Vagina (tissue), 2 donors: ENCODE measurements at regions not wholly inside any gene's neighbourhood (a gene's known extent, or its start where the extent isn't known, plus 50 kb on each side); places are given as distances from the start of the nearest gene placed in this dataset.
A peak's percentile ranks its signal among the peaks of the same experiment; 100 is the strongest.
"Not testable (repeated sequence)": the region's sequence is repeated elsewhere in the genome, so short reads cannot be mapped to it uniquely, and the experiment has no call there.

ENCODE experiments used
- DNase-seq, 2 donors: peaks; one replicate each; pipeline ENCODE4 v3.0.0-alpha.2; 2017; ENCODE audit errors: extremely low spot score in 2 of 2
- H3K27ac ChIP-seq: fragments of 200-600 bp; sonication (generic); one replicate; pipeline ENCODE4 v1.5.1; 2019
- H3K27me3 ChIP-seq: fragments of 200-600 bp; sonication (generic); one replicate; pipeline ENCODE4 v1.5.1; 2019
- H3K36me3 ChIP-seq, 2 donors: fragments of 200-600 bp; sonication (generic); one replicate each; pipeline ENCODE4 v1.5.1; 2017 to 2019
- H3K4me1 ChIP-seq: fragments of 200-600 bp; sonication (generic); one replicate; pipeline ENCODE4 v1.5.1; 2019
- H3K4me3 ChIP-seq, 2 donors: fragments of 200-600 bp; sonication (generic); 1 replicate in 1 of 2; 2 replicates in 1 of 2; pipeline ENCODE4 v1.5.1; 2016 to 2019
- H3K9me3 ChIP-seq: fragments of 200-600 bp; sonication (generic); one replicate; pipeline ENCODE4 v1.5.1; 2019
- POLR2A ChIP-seq, 2 donors: fragments of 450-650 bp; IDR thresholded peaks; one replicate each; pipeline ENCODE4 v1.6.1; 2017; ENCODE audit warnings: antibody characterized with exemption in 2 of 2, mild to moderate bottlenecking in 2 of 2, moderate library complexity in 2 of 2
- POLR2AphosphoS5 ChIP-seq, 2 donors: sonication (generic); formaldehyde crosslinking; IDR thresholded peaks; one replicate each; pipeline ENCODE4 v1.9.0; 2017; ENCODE audit warnings: antibody characterized with exemption in 2 of 2, mild to moderate bottlenecking in 2 of 2, low read depth in 1 of 2; ENCODE audit not compliant: insufficient read depth in 1 of 2
- intact Hi-C: fragments of 100-400 bp; cut with DNase I; formaldehyde crosslinking; loops from one replicate; pipeline ENCODE4 v1.15.1; 2023
- TF ChIP-seq, protein P1 (sequence below), 3 experiments: fragments of 450-650 bp in 2 of 3; fragments of 200-600 bp in 1 of 3; sonication (generic) in 1 of 3; IDR thresholded peaks; one replicate each; pipeline ENCODE4 v1.5.1; 2017 to 2019; ENCODE audit warnings: antibody characterized with exemption in 3 of 3, mild to moderate bottlenecking in 2 of 3, moderate library complexity in 2 of 3

DNA sequence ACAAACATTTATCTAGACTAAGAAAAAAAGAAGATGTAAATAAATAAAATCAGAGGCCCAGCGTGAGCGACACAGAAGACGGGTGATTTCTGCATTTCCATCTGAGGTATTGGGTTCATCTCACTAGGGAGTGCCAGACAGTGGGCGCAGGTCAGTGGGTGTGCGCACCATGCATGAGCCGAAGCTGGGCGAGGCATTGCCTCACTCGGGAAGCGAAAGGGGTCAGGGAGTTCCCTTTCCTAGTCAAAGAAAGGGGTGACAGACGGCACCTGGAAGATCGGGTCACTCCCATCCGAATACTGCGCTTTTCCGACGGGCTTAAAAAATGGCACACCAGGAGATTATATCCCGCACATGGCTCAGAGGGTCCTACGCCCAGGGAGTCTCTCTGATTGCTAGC lies 79.5 kb upstream of the ABCD2 start:
- DNase-seq, H3K27me3 ChIP-seq, H3K36me3 ChIP-seq, H3K4me1 ChIP-seq, H3K4me3 ChIP-seq, H3K9me3 ChIP-seq, H3K27ac ChIP-seq, intact Hi-C loops: not testable (repeated sequence)

DNA sequence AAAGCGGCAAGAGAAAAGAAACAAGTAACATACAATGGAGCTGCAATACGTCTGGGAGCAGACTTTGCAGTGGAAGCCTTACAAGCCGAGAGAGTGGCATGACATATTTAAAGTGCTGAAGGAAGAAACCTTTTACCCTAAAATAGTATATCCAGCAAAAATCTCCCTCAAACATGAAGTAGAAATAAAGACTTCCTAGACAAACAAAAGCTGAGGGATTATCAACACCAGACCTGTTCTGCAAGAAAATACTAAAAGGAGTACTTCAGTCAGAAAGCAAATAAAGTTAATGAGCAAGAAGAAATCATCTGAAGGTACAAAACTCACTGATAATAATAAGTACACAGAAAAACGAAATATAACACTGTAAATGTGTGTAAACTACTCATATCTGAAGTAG lies 77.5 kb upstream of the ABCD2 start:
- H3K27me3 ChIP-seq, result no peaks in the 10 kb centered on the region

DNA sequence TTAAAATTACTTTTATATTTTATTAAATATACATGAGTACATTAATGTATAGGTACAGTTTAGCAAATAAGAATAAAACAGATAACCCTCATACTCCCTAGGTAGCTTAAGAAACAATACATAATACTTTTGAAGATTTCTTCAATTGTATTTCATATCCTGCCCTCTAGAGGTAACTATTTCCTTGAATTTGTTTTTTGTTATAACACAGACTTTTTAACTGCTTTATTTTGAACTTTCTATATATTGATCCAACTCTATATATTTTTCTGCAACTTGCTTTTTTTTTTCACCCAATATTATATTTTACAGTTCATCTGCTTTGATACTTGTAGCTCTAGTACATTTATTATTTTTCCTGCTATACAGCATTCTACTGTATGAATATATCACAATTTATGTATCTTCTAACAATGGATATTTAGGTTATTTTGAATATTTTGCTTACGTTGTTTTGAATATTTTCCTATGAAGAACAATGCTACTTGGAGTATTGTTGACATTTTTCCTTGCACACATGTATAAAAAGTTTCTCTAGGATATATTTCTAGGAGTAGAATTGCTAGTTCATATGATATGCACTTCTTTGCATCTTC lies 72.8 kb upstream of the ABCD2 start:
- Histone ChIP-seq H3K36me3 (no peaks in the 10 kb centered on the region), H3K27me3 (no peaks in the 10 kb centered on the region), H3K27ac (no peak overlapping the region), H3K4me1 (no peaks in the 10 kb centered on the region), H3K9me3 (no peaks in the 10 kb centered on the region), H3K4me3 (no peak overlapping the region)
- intact Hi-C loops, result no loop called here
- no peak for DNase-seq
- TF ChIP-seq POLR2AphosphoS5 (IDR thresholded peaks at IDR 0.05; ENCODE audit: insufficient read depth in 1 of 2, low read depth in 1 of 2) (no peak), POLR2A (IDR thresholded peaks at IDR 0.05) (no peak)
- TF ChIP-seq, protein P1, sequence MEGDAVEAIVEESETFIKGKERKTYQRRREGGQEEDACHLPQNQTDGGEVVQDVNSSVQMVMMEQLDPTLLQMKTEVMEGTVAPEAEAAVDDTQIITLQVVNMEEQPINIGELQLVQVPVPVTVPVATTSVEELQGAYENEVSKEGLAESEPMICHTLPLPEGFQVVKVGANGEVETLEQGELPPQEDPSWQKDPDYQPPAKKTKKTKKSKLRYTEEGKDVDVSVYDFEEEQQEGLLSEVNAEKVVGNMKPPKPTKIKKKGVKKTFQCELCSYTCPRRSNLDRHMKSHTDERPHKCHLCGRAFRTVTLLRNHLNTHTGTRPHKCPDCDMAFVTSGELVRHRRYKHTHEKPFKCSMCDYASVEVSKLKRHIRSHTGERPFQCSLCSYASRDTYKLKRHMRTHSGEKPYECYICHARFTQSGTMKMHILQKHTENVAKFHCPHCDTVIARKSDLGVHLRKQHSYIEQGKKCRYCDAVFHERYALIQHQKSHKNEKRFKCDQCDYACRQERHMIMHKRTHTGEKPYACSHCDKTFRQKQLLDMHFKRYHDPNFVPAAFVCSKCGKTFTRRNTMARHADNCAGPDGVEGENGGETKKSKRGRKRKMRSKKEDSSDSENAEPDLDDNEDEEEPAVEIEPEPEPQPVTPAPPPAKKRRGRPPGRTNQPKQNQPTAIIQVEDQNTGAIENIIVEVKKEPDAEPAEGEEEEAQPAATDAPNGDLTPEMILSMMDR (IDR thresholded peaks at IDR 0.05), result peak; percentile 16 to 41 (median 19)

More for the DNA sequence above, 77.5 kb upstream of the ABCD2 start:
- no peak for DNase-seq
- intact Hi-C loops, result no loop called here
- TF ChIP-seq POLR2A (IDR thresholded peaks at IDR 0.05) (no peak), POLR2AphosphoS5 (IDR thresholded peaks at IDR 0.05; ENCODE audit: insufficient read depth in 1 of 2, low read depth in 1 of 2) (no peak)
- TF ChIP-seq, protein P1 (IDR thresholded peaks at IDR 0.05), result no peak
- Histone ChIP-seq H3K9me3 (no peaks in the 10 kb centered on the region), H3K36me3 (no peaks in the 10 kb centered on the region), H3K4me1 (no peaks in the 10 kb centered on the region), H3K27ac (no peak overlapping the region), H3K4me3 (no peak overlapping the region)

DNA sequence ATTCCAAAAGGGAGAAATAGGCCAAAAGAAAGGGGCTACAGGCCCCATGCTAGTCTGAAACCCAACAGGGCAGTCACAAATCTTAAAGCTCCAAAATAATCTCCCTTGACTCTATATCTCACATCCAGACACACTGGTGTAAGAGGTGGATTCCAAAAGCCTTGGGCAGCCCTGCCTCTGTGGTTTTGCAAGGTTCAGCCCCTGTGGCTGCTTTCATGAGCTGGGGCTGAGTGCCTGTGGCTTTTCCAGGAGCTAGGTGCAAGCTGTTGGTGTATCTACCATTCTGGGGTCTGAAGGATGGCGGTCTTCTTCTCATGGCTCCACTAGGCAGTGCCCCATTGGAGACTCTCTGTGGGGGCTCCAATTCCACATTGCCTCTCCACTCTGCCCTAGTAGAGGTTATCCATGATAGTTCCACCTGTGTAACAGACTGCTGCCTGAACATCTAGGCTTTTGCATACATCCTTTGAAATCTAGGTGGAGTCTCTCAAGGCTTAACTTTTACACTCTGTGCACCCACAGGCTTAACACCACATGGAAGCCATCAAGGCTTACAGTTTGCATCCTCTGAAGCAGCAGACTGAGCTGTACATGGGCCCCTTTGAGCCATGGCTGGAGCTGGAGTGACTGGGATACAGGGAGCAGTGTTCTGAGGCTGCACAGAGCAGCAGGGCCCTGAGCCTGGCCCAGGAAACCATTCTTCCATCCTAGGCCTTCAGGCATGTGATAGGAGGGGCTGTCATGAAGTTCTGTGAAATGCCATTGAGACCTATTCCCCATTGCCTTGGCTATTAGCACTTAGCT lies 66.5 kb upstream of the ABCD2 start:
- H3K4me3 ChIP-seq, result no peak overlapping the region

DNA sequence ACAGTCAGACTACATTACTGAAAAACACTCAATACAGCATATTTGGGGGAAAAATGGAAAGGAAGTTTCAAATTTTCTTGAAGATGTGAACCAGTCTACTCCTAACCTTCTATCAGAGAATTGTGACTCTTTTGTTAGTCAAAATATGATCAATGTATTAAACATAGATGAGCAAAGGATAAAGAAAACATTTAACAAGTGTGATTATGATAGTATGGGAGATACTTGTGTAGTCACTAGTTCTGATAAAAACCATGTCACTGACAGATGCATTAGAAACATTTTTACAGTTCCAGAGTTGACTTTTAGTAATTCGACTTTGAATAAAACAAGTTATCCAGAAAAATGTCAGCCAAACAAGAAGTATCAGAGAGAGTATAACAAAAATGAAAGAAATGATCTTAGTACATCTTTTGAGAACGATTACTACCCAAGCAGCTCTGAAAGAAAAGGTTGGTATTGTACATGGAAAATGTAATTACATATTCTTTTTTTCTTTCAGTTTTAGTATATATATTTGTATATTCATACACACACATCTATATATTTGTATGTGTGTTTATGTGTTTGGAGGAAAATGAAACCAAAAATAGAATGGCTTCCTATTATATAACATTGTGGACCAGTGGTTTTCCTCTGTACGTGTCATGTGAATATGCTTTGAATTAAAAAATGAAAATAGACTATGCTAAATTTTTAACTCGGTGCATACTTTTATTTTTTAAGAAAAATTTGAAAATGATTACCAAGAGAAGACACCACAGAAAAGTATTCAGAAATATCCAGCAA lies 63.3 kb upstream of the ABCD2 start:
- Histone ChIP-seq H3K36me3 (no peaks in the 10 kb centered on the region), H3K9me3 (no peaks in the 10 kb centered on the region), H3K4me3 (peak overlapping the region in 1 of 2 donors; percentile 15), H3K27me3 (no peaks in the 10 kb centered on the region), H3K4me1 (no peaks in the 10 kb centered on the region), H3K27ac (no peak overlapping the region)
- TF ChIP-seq POLR2A (IDR thresholded peaks at IDR 0.05) (no peak), POLR2AphosphoS5 (IDR thresholded peaks at IDR 0.05; ENCODE audit: insufficient read depth in 1 of 2, low read depth in 1 of 2) (no peak)
- TF ChIP-seq, protein P1 (IDR thresholded peaks at IDR 0.05), result no peak
- intact Hi-C loops, result no loop called here
- DNase-seq, result no peak

More for the DNA sequence above, 66.5 kb upstream of the ABCD2 start:
- H3K27ac ChIP-seq, result no peak overlapping the region
- intact Hi-C loops, result no loop called here
- TF ChIP-seq, protein P1 (IDR thresholded peaks at IDR 0.05), result no peak
- TF ChIP-seq POLR2AphosphoS5 (IDR thresholded peaks at IDR 0.05; ENCODE audit: insufficient read depth in 1 of 2, low read depth in 1 of 2), result no peak
- no peak for TF ChIP-seq POLR2A (IDR thresholded peaks at IDR 0.05)
- H3K27me3 ChIP-seq, result no peaks in the 10 kb centered on the region
- H3K4me1 ChIP-seq, result no peaks in the 10 kb centered on the region
- no peaks in the 10 kb centered on the region for H3K36me3 ChIP-seq
- DNase-seq, result no peak
- H3K9me3 ChIP-seq, result no peaks in the 10 kb centered on the region
